GM19395 (cell line): ENCODE measurements at regions not wholly inside any gene's neighbourhood (a gene's known extent, or its start where the extent isn't known, plus 50 kb on each side); places are given as distances from the start of the nearest gene placed in this dataset.
"Not testable (repeated sequence)": the region's sequence is repeated elsewhere in the genome, so short reads cannot be mapped to it uniquely, and the experiment has no call there.

Experiments used
- ATAC-seq: cut with Tn5 transposase; IDR thresholded peaks from one replicate; pipeline ENCODE4 v1.9.1; 2021; ENCODE audit warnings: mild to moderate bottlenecking, moderate library complexity; ENCODE audit not compliant: unreplicated experiment

DNA sequence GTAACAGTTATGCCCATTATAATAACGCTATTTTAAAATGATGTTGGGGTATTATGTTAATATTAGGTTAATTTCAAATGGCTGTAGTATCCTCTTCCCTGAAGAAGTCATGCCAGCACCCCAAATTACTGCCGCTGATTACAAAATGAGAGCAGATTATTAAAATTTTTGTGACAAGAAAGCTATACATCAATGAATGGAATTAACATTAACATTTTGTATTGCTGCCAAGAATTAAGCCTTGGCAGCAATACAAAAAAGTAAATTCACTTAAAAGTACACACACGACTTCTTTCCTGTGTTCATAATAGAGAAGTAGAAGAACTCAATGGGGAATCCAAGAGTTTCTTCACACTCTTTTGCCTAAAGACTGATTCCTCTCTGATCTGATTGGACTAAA lies 482.8 kb downstream of the STIM2 start:
- ATAC-seq: no peak

DNA sequence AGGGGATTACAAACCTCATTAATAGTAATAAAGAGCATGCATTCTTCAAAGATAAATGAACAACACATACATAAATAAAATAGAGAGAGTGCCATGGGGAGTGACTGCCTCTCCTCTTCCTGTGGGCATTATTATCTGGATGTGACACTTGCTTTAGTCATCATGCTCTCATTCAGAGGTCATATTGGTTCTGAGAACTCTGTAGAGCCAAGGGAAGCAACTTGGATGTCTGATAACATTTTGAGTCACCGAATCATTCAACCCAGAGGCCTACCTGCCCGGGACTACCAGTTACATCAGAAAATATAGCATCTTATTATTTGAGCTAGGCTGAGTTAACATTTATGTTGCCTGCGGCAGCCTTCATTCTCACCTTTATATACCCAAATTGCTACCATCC lies 489.5 kb downstream of the STIM2 start:
- no peak for ATAC-seq

DNA sequence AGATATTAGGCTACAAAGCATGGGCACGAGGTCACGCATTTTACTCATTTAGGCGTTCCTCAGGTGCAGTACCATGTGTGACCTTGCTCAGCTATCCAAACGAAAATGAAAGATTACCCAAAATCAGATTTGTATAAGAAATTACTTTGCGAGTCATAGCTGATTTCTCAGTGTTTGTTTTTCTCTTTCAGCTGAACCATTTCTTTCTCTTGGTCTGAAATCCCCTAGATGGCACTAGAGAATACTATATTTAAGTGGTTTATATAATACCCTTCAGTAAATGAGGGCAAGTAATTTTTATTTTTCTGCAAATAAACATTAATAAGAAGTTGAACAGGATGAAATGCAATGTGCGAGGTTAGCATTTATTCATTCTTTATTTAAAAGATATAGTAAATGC lies 496.6 kb downstream of the STIM2 start:
- no peak for ATAC-seq

DNA sequence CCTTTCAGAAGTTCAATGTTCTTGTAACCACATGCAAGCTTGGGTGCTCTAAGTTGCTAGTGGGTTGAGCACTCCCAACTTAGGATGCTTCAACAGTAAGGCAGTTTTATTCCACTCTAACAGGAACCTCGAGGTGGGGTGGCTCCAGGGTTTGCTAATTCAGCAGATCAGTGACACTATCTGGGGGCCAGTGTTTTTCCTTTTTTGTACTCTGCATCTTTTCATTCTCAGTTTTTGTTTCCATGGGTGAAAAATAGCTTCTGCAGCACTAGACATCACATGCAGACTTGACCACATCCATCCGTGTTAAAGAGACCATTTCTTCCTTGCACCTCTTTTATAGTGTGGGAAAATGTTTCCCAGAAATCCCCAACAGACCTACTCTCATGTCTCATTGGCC lies 497.6 kb downstream of the STIM2 start:
- no peak for ATAC-seq

DNA sequence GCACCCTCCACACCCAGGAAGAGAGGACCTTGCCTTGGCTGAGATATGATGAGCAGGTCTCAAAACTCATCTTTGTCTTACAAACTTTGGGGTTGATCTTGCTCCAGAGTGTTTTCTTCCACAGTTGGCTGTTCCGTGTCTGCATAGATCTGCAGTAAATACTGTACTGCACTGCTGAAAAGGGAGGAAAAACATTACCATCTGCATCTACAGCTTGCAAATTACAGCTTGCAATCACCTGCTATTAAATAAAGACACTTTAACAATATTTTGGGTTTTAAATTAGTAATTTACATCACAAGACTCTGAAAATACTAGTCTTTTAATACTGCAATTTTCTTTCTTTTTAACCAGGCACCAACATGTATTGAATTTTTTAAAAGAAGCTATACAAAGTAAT lies 499.5 kb downstream of the STIM2 start:
- ATAC-seq: no peak

DNA sequence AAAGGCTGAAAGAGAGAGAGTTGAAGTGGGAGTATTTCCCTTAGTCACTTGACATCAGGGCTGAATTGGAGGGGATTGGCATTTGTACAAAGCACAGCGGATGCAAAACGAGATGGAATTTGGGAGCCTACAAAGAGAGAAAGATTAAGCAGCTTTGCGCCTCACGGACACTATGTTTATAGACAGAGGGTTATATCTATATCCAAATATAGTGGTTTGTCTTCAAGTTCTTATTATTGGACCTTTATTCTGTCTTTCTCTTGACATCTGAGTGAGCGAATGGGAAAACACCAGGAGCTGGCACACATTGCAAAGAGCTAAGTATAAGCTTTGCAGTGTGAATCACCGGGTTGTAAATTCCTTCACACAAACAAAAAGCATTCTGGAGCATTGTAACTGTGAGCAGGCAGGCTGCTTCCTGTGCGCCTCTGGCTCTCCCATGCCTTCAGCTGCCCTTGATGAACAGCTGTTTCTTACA lies 500.2 kb downstream of the STIM2 start:
- ATAC-seq: no peak

DNA sequence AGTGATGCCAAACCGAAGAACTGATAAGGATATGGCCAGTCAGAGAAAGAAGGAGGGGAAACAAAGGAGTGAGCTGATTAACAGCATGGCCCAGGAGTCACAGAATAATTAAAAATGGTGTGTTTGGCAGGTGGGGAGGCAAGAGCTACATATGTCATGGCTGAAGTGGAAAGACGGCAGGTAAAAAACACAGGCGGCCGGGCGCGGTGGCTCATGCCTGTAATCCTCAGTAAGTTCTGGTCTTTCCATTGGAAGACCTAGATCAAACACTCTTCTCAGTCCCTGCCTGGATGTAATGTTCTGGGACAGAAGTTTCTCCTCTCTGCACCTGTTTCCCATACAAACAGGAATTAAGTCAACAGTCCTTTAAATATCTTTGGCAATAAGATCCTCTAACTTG lies 503.9 kb downstream of the STIM2 start:
- ATAC-seq: no peak

DNA sequence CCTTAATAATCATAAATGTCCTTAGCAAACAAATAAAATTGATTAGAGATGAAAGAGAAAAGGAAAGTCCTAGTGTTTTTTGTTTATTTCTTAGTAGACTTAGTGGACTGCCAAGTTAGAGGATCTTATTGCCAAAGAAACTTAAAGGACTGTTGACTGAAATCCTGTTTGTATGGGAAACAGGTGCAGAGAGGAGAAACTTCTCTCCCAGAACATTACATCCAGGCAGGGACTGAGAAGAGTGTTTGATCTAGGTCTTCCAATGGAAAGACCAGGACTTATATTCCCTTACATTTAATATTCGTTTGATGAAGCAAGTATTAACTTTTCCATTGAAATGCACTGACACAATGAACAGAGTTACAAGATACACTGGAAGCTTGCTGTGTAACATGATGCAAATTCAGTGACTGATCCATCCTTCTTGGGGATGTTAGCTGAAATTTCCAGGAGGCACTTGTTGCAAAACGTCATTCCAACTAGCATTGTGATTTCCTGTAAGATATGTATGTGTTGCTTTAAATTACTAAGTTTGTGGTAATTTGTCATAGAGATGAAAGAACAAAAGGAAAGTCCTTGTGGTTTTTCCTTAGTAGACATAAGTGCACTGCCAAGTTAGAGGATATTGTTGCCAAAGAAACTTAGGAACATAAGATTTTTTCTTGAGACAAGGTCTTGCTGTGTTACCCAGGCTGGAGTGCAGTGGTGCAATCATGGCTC lies 505.6 kb downstream of the STIM2 start:
- ATAC-seq: no peak

DNA sequence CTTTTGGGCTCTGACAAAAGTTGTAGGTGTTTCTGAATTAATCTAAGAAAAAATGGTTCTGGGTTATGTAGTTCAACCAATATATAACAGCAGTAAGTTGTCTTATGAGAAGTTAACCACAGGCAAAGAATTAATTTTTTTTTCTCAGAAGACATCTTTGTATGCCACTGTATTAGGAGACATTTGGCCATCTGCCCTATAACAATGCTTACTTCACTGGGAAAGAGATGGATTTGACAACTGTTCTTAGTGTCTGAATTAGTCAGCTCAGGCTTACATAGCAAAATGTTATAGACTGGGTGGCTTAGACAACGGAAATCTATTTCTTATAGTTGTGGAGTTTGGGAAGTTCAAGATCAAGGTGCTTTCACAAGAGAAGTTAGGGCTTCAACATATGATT lies 508.1 kb downstream of the STIM2 start:
- no peak for ATAC-seq

DNA sequence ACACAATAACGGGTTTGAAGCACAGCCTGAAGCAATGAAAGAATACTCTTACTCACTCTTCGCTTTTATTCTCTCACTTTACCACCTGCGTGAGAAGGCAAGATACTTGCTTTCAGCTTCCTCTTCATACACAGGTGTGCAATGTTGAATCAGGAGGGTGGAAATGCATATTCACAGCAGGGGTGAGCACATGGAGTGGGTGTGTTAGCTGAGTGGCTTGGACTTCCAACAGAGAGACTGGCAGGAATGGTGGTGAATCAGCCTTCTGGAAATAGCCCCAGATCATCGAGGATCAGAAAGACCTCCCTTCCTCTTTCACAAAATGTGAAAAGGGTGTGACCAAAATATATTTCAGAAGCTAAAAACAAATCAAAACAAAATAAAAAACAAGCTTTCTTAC lies 521.2 kb downstream of the STIM2 start:
- ATAC-seq: no peak

DNA sequence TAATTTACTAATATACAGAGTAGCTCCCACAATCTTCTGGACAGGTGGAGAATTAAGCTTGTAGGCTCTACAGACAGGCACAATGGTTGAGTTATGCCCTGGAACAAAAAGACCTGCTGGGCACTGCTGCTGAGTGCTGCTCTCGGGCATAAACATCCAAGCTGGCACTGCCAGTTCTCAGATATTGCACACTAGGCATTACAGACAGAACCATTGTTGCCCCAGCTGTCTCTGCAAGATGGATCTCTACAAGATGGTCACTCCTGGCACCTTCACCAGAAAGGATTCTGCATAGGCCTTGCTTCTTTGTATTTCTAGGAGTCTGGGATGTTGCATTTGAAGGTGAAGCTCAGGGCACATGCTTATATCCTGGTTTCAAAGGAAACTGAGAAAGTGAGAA lies 527.1 kb downstream of the STIM2 start:
- no peak for ATAC-seq

DNA sequence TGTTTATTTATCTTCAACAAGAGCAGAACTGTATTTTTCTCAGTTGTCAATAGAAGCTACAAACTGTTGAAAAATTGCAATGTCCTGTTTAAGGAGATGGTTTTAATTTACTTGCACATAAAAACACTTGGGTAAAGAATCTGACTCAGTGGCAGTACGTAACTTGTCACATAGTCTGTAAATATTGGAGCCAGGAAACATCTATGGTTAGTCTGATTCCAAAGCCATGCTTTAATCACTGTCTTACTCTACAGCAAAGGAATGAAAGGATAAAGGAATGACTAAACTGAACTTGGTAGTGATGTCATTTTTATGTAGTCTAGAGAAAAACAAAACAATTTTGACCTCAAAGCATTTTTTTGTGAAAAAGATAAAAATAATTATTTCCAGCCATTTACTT lies 537.2 kb downstream of the STIM2 start:
- ATAC-seq: no peak

DNA sequence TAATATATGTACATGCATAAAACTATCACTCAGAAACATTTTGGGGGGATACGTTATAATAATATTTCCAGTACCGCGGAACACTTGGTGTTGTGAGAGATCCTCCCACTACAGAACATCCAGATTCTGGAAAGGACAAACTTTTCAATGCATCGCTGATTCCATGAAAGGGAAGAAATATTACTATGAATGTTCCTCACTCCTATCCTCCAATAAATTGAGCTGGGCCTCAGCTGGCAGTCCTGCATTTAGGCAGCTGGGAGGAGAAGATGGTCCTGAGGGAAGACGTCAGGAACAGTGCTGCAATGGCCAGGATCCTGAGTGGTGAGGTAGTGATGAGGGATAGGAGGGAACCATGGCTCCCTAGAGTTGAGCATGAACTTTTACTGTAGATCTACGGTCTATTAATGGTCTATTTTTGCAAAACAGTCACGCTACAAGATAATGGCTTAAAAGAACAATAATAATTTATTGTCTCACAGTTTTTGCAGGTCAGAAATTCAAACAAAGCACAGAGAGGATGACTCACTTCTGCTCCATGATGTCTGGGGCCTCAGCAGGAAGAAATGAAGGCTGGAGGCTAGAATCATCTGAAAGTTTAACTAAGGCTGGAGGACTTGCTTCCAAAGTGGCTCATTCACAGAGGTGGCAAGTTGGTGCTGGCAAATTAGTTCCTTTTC lies 538.1 kb downstream of the STIM2 start:
- ATAC-seq: no peak

DNA sequence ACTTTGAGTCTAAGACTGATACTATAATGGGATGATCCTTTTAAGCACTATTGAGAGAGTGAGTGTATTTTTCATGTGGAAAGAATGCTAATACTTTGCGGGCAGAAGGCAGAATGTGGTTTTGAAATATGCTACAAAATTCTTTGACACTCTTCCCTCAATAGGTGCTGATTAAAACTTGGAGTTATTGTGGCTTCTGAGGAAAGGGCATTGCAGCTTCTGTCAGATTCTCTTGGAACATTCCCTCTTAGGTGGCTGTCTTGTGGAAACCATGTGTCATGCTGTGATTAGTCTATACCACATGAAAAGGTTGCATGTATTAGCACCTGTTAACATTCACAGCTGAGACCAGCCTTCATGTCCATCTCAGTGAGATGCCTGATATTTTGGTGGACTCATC lies 547.0 kb downstream of the STIM2 start:
- ATAC-seq: no peak

DNA sequence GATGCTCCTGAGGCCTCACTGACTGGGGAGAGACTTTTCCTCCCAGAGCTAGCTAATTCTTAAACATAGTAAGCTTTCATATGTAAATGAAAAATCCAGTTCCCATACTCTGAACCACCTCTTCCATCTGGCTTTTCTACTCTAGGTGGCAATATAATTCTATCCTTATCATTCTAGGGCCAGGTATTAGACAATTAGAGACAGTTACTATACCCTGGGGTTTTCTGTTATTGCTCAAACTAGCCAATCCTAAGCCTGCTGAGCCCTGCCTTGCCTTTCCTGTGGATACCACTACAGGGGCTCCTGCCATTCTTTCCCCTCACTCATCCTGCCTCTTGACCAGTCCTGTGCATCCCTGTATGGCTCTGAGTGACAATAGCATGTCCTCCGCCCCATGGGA lies 552.0 kb downstream of the STIM2 start:
- ATAC-seq: no peak

DNA sequence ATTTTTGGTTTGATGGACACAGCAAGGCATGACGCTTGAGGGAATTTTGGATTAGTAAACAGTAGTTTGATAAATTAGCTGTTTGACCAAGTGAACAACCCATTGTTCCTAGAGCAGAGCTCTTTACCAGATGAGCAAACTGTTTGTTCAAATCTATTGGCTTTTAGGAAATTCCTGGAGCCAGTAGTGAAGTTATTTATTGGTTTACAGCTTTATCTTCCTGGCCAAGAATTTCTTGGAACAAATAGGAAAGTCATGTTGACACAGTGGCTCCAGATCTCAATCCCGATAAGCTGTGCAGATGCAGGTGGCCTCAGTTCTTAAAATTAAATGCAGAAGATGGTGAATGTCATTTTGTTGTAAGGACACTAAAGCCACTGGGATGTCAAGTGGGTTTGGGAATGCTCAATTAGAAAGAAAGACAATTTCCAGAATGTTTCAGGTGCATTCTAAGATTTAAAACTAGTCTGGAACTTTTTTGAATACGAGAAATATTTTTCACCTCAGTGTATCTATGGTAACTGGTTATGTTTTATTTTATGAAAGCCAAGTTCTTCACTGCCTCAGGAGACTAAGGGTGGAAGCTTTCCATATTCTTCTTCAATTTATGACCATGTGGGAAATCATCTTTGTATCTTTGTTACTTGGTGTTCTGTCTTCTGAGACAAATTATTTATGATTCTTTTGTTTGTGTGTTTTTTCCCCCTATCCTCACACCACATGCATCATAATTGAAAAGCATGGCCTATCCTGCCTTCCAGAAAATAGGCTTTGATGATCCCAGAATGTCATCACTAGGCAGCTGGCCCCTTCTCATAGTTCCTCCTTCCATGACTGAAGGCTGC lies 554.5 kb downstream of the STIM2 start:
- no peak for ATAC-seq

DNA sequence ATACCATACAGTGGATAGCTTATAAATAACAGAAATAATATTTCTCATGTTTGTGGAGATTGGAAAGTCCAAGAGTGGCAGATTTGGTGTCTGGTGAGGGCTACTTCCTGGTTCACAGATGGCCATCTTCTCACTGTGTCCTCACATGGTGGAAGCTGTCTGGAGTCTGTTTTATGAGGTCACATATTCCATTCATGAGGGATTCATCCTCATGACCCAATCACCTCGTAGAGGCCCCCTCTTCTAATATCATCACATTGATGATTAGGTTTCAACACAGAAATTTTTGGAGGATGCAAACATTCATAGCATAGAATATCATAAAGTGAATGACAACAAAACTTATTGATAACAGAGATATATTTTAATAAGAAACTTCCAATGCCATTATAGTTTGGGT lies 568.0 kb downstream of the STIM2 start:
- ATAC-seq: no peak

DNA sequence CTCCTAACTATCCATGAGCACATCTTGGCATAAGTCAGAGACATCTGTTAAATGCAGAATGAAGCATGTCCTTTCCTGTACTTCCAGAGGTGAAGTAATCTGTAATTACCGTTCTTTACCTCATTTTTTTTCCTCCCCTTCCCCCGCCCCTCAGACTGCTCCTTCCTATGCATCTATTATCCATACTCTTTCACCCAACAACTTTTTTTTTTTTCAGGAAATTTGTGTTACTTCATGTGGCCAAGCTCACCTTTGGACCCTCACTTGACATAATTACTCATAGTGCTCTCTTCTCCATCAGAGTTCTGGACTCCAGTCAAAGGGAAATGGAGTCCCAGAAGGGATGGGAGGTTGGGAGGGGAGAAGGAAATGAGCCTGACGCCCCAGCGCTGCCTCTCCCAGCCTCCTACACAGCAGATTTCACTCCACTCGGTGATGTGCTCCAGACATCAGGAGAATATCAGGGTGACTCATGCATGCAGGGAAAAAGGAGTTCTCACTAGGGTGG lies 568.8 kb downstream of the STIM2 start:
- no peak for ATAC-seq

DNA sequence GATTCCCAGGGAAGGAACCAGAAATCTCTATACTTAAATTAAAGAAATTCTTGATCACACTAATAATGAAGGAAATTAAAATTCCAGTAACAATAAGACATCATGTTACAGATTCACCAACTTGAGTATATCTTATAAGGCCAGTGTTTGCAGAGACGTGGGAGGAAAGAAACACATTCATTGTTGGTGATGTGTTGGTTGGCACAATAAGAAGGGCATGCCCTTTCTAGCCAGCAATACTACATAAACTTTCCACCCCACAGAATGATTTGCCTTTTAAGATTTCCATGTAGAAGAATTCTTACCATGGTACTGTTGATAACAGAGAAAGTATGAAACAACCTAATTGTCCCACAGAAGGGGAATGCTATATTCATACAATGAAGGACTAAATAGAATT lies 581.5 kb downstream of the STIM2 start:
- no peak for ATAC-seq

DNA sequence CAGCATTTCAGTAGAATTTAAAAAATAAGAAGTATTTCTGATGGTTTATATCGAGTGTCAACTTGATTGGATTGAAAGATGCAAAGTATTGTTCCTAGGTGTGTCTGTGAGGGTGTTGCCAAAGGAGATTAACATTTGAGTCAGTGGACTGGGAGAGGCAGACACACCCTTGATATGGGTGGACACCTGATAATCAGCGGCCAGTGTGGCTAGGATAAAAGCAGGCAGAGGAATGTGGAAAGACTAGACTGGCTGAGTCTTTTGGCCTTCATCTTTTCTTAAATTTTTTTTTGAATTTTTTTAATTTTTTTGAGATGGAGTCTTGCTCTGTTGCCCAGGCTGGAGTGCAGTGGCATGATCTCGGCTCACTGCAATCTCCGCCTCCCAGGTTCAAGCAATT lies 582.0 kb downstream of the STIM2 start:
- ATAC-seq: not testable (repeated sequence)

DNA sequence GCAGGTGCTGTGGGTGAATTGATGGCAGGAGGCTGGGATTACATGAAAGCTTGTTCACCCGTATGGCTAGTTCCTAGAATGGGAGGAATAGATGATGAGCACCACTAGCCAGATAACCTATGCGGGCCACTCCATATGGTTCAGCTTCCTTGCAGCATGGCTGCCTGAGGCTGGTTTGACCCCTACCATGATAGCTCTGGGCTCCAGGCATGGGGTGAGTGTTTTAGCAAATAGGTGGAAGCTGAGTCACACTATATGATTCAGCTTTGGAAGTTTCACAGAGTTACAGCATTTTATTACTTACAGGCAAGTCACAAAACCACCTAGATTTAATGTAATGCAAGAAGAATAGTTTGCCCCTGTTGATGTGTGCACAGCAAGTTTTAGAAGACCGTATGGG lies 603.2 kb downstream of the STIM2 start:
- no peak for ATAC-seq

DNA sequence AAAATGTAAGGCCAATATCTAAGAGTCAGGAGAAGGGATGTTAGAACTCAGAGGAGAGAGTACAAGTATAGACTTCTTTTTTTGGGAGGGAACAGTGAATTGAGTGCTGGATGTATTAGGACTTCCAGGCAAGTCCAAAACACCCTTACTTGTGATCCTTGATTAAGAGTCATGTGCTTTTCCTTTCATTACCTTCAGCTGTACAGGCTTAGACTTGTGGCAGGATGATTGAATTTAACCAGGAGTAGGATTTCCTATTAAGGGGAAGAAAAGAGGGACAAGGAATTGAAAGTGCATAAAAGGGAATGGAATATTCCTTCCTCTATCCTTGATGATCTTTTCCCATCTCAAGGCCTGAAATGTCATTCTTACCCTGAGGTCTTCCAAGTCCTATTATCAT lies 606.7 kb downstream of the STIM2 start:
- no peak for ATAC-seq
